Right renal pelvis (tissue), 4 donors: ENCODE measurements at regions not wholly inside any gene's neighbourhood (a gene's known extent, or its start where the extent isn't known, plus 50 kb on each side); places are given as distances from the start of the nearest gene placed in this dataset.
"Not testable (repeated sequence)": the region's sequence is repeated elsewhere in the genome, so short reads cannot be mapped to it uniquely, and the experiment has no call there.

Source experiments
- DNase-seq, 4 donors: peaks; one replicate each; pipeline ENCODE4 v3.0.0-alpha.2; 2013; ENCODE audit warnings: low read depth in 4 of 4, low spot score in 3 of 4, missing footprints in 1 of 4

DNA sequence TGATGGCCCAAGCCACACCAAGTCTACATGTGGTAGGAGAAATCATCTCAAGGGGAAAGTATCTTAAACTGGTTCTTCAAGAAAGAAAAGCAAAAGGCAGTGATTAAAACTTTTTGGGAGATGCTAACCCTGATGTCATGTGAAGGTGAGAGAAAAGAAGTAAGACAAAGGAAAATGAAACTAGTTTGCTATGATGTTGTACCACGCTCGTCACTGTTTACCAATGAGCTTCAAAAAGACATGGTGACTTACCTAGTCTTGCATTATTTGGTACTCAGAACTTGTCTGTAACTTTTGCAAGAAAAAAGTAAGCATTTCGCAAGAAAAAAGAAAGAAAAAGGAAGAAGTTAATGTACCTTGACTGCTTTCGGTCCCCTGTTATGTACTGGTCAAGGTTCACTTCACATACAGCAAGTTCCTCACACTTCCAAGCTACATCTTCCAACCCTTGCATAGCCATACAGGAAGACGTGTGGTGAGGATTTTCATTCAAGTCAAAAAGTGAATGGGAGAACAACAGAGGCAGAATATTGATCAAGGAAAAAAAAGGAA lies 739.3 kb downstream of the NR2F1-AS1 start:
- DNase-seq: peak in 1 of 4 donors; percentile 12

- no peak for DNase-seq
Measured at GRCh38 chr5:92838253-92838652, 742.8 kb downstream of the NR2F1-AS1 start.

DNA sequence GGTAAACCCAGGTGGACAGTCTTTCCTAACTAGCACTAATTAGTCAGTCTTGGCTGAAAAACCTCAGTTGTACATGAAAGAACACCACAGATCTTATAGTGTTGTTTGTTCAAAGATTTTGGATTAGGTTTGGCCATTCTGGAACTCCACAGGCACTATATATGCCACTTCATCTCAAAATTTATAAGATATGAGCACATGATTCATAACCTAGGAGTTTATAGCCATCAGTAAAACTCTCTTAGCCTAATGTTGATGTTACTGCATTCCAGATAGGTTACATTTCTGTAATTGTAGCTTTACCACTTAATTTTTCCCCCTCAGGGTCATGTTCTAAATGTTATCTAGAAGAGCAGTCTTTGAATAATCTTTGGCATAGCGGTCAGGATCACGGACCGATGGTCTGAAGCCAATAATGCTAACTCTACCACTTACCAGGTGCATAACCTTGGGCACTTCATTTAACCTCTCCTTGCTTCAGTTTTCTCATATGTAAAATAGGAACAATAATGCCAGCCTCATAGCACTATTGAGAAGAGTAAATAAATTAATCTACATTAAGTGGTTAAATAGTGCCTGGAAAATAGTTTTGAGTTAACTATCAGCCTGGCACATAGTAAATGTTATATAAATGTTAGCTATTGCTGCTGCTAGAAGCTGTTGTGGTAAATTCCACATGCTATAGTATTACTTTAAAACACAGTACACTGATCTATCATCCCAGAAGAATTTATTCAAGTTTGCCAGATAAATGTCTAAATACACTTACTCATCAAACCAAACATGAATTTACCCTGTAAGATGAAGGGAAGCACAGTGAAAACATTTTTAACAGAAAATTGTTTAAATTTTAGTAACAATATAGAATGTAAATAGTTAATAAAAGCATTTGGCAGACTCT lies 743.9 kb downstream of the NR2F1-AS1 start:
- no peak for DNase-seq

DNA sequence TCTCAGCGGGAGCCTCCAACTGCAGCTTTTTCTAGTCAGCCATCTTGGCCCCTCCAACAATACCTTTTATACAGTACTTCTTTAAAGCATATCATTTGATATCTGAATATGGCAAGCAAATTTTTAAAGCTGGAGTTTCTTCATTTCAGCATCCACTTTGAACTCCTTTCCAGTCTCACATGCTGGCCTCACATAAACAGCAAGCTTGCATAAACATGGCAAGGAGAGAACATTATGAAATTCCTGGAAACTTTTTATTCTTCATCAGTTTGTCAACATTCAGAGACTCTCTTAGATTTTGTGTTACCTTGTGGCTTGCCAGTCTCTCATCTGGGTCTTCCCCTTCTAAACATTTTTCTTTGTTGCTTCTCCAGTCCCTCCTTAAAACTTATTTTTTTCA lies 745.3 kb downstream of the NR2F1-AS1 start:
- DNase-seq: no peak

DNA sequence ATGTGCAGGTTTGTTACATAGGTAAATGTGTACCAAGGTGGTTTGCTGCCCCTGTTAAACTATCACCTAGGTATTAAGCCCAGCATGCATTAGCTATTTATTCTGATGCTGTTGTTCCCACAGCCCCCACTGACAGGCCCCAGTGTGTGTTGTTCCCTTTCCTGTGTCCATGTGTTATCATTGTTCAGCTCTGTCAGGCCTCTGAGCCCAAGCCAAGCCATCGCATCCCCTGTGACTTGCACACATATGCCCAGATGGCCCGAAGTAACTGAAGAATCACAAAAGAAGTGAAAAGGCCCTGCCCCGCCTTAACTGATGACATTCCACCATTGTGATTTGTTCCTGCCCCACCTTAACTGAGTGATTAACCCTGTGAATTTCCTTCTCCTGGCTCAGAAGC lies 757.5 kb downstream of the NR2F1-AS1 start:
- DNase-seq: not testable (repeated sequence)

DNA sequence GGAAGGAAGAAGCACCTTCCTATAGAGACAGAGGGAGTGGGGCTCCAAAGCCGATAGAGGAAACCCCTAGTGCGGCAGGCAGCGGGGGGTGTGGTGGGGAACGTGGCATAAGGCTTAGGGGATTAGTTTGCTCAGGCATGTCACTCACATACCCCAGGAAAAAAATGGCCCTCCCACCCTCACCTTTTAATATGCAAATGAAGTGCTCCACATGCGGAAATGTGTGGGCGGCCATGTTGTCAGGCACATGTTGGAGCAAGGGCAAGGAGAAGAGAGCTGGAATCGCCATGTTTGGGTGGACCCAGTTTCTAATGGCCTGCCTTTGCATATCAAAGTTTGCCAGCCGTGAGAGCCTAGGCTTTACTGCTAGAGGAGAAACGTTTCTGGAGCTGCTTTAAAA lies 758.8 kb downstream of the NR2F1-AS1 start:
- DNase-seq: no peak

GRCh38 chr5:92809855-92810465 lies 771.1 kb downstream of the NR2F1-AS1 start:
- no peak for DNase-seq

DNA sequence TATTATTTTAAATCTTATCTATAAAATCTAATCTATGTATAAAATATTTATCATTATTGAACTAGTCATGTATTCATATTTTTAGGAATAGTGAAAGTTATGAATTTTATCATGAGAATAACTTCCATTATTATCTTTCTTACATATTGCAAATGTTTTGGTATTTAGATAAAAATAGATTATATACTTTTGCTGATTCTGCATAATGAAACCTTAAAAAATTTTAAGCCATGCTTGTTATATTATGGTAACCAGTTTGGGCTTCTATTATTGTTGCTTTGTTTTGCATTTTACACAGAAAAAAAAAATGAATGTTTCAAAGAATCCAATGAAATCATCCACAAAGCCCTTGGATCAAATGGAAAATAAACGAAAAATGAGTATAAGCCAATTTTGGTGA lies 772.5 kb downstream of the NR2F1-AS1 start:
- DNase-seq: no peak

DNA sequence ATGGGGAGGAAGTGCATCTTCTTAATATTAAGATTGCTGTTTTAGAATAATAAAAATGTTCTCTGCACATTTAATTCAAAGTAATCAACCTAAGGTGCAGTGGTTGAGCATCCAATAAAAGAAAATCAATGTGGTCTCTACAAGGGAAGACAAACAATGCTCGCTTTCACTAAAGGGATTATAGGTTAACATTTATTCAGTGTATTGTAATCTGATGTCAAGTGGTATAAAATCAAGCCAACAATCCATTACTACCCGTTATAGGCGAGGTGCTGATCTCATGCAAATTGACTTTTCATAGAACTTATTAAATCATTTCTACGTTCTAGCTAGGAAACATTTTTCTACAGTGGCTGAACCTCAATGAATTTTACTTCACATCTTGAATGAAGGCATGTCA lies 773.9 kb downstream of the NR2F1-AS1 start:
- DNase-seq: no peak

- DNase-seq: no peak
Measured at GRCh38 chr5:92805446-92805845, 775.6 kb downstream of the NR2F1-AS1 start.

DNA sequence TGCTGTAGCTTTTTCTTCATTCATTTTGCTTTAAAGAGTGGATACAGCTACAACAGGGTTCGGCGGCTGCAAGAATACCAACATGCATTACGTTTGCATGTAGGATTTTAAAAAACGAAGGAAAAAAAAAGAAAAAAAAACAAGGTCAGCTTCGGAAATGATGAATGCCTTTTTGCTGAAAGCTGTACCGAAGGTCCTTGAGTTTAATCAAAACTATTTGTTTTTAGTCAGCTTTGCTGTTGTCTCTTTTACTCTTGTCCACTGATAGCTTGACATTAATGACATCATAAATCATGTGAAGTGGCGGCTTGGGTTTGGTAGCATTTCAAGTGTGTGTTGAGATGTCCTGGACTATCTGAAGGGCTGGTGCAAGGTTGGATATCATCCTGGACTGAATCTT lies 779.1 kb downstream of the NR2F1-AS1 start:
- peak in 2 of 4 donors; percentile 18 to 29 for DNase-seq

DNA sequence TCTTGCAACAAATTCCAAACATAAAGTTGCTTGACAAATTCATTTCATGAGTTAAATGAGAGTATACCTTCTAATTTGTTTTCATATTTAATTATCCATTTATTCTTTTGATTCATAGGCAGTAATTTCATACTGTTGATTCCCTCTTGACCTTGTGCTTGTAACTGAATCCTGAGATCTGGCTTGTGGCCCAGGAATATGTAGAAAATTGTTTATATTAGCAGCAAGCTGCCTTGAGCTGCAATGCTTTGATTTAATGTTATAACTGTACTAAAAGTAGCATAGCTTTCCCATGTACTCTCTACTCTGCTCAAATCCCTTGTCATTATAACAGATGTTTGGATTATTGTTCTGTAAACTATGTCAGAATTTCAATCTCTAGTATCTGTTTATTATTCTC lies 780.7 kb downstream of the NR2F1-AS1 start:
- peak in 1 of 4 donors; percentile 16 for DNase-seq

- no peak for DNase-seq
Measured at GRCh38 chr5:92795633-92796032, 785.4 kb downstream of the NR2F1-AS1 start.

- DNase-seq: no peak
Measured at GRCh38 chr5:92780057-92780456, 801.0 kb downstream of the NR2F1-AS1 start.

DNA sequence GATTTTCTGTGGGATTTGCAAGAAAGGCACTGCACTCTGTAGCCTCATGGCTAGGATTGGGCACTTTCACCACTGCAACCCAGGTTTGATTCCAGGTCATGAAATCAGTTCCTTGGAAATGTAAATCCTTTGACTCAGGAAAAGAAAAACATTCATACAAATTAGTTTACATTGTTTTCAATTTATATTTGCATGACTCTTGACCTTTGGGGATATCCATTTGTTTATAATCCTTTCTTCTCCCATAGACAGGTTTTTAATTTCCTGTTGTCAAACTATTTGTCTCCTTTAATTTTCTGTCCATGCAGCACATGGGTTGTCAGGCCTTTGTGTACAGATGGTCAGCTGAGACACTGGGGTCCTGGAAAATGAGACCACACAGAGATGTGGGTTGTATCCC lies 801.5 kb downstream of the NR2F1-AS1 start:
- no peak for DNase-seq

DNA sequence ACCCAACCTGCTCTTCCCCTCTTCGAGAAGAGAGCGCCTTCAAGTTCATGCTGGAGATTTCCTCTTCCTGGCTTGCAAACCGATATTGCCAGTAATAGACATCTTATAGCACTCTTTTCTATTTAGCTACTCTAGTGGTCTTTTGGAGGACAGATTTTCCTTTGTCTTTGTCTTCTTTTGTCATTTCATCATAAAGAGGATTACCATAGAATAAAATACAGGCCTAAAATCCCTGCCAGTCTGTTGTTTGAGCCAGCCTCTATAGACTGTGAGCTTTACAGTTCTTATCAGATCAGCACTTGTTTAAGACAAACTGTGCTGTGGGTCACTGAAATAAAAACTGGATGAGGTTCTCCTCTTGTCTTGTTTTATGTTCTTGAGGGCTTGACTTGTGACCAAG lies 802.8 kb downstream of the NR2F1-AS1 start:
- DNase-seq: no peak

GRCh38 chr5:92777421-92777820 lies 803.6 kb downstream of the NR2F1-AS1 start:
- DNase-seq: no peak

- DNase-seq: no peak
Measured at GRCh38 chr5:92775711-92776615, 805.1 kb downstream of the NR2F1-AS1 start.

GRCh38 chr5:92769978-92770377 lies 811.0 kb downstream of the NR2F1-AS1 start:
- no peak for DNase-seq

DNA sequence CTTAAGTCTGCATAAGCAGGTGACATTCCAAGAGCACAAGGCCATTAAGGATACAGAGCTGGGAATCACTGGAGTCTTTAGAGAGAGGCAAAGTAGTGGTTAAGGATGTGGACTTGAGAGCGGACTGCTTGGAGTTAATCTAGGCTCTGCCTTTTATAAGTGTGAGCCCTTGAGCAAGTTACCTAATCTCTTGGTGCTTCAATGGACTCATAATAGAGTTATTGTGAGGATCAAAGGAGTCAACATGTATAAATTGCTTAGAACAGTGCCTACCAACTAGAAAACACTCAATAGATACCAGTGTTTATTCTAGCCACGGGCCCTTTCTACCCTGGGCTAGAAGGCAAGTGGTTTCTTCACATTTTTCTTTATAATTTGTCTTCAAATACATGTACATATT lies 819.4 kb downstream of the NR2F1-AS1 start:
- no peak for DNase-seq

DNA sequence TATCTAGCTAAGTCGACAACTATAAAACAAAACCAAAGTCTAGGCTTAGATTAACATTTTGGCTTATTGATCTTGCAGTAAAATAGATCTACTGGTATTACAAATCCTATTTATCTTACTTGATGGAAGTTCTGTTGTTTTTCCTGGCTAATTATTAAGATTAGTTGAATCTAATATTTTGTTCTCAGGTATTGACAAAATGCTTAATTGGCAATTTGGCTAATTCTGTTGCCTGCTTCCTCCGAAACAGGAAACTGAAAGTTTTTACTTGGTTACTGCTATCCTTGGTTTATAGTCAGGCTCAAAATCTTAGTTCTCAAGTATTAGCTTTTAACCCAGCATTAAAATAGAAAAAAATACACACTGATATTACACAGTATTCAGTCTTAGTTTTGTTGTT lies 820.5 kb downstream of the NR2F1-AS1 start:
- DNase-seq: no peak
